NCI-H2196 (cell line): ENCODE measurements at regions not wholly inside any gene's neighbourhood (a gene's known extent, or its start where the extent isn't known, plus 50 kb on each side); places are given as distances from the start of the nearest gene placed in this dataset.

ENCODE experiments used
- DNase-seq: peaks from one replicate; lab custom pipeline; 2025; ENCODE audit not compliant: unreplicated experiment; lab: John Stamatoyannopoulos, UW

DNA sequence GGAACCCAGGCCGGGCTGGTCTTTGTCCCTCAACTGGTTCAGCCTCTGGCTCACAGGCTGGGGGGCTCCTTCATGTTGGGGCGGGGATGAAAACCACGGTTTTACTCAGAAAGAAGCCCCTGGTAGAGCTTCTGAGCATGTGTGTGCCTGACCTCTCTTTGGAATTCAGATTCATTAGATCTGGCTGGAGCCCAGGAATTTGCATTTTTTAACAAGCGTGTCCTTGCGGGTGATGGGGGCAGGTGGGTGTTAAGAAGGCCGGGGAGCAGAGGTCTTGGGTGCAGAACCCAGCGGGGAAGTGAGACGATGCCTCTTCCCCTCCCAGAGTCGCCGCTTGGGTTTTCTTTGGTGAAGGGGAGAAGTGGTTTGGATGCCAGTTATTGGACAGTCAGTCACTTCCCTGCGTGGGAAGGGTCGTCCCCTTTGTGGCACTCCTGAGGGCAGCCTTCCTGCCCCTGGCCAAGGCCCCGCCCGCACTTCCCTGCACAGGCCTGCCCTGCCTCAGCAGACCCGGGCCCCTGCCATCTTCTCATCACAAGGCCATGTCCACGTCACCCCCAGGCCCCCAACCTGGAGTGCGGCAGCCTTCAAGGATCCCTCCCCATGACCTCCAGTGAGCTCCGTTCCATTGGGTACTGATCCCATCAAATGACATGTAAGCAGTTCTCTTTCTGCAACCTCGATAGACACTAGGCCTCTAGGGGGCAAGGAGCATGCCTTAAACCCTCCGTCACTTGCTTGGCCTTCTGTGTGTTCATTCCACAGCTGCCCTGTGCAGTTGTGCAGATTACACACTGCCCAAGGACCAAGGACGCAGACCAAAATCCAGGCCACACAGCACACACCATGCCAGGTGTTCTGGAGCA, 177.7 kb upstream of the CIBAR2 start:
- no peak for DNase-seq

DNA sequence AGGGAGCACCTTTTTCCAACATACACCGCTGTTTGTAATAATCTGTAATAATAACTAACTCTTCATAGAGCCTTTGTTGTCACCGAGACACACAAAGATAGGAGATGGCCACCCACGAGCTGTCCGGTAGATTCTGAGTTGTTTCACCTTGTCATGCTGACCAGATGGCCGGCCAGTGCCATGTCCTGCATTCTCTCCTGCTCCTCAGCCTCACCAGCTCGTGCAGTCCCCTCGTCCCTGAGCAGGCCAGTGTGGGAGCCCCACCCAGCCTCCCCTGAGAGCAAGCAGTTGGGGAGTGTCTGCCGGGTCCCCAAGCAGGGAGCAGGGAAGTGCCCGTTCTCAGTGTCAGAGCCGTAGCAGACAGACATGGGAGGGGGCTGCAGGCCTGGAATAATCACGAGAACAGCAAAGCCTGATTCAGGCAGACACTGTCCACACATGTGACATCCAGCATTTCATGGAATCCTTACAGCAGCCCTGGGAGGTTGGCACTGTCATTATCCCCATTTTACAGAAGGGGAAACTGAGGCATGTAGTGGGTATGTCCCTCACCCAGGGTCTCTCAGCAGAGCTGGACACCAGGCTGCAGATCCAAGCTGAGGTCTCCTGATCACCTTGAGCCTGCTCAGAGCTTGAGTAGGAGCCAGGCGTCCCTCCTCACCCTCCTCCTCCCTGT, 178.5 kb upstream of the CIBAR2 start:
- DNase-seq: no peak

DNA sequence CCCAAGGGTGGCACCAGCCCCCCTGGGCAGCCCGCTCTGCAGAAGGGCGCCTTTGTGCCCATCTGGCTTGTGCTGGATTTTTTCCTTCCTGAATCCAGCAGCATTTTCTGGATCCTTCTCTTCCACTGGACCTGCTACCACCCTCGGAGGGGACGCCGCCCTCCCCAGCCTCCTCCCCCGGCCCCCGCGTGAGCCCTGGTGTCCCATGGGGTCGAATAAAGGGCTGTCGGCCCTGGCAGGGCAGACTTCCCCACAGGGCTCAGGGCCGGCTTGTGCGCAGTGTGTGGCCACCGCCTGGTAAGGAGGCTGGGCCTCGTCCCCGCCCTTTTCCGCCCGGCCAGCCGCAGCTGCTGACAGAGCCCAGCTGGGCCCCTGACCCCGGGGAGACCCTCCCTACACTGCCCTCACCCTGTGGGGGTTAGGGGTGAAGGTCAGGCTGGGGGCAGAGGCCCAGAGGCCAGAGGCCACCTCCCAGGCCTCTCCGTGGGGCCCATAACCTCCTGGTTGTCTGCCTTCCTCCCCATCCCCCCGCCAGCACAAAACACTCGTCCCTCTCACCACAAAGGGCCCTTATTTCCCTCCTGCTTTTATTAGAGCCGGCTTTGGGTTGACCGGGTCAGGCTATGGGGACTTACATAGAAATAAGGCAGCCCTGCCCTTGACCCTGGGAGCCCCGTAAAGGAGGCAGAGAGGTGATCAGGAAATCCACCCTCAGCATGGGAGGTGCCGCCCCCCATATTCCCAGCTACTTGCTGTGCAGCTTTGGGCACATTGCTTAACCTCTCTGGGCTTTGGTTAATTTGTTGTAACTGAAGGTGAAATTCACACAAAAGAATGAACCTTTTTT, 179.3 kb upstream of the CIBAR2 start:
- DNase-seq: no peak

DNA sequence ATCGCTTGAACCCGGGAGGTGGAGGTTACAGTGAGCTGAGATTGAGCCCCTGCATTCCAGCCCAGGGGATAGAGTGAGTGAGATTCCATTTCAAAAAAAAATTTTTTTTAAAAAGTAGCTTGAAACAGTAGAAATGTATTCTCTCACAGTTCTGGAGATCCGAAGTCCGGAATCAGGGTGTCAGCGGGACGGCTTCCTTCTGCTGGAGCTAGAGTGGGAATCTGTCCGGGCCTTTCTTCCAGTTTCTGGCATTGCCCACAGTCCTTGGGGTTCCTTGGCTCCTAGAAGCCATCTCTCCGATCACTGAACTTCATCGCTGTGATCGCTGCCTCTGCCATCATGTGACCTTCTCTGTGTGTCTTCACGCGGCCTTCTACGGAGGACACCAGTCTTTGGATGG, 181.2 kb upstream of the CIBAR2 start:
- DNase-seq: no peak

DNA sequence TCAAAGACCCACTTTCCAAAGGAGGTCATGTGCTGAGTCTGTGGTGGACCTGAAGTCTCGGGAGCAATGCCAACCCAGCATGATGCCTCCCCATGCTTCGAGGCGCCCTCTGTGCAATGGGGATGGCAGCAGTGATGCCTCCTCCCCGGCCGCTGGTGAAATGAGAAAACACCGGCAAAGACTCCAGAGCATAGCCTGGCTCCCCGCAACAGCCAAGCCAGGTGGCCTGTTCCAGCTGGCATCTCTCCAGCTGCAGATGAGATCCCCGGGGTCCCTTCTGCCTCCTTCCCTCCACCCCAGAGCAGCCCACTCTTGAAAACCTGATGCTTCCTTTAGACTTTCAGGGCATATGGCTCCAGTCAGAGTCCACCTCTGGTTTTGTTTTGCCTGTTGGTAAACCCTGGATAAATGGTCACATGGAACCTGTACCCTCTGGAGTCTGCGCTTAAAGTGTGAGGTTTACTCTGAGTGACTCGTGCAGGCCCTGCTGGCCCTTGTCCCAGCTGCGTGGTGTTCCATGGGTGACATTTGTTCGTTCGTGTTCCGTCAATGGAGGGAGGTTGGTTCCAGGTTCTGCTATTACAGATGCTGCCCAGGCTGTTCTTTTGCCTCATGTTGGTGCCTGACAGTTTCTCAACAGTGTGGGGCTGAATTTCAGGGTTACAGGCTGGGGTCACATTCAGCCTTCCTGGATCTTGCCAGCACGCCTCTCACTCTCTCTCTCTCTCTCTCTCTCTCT, 181.8 kb upstream of the CIBAR2 start:
- DNase-seq: no peak

DNA sequence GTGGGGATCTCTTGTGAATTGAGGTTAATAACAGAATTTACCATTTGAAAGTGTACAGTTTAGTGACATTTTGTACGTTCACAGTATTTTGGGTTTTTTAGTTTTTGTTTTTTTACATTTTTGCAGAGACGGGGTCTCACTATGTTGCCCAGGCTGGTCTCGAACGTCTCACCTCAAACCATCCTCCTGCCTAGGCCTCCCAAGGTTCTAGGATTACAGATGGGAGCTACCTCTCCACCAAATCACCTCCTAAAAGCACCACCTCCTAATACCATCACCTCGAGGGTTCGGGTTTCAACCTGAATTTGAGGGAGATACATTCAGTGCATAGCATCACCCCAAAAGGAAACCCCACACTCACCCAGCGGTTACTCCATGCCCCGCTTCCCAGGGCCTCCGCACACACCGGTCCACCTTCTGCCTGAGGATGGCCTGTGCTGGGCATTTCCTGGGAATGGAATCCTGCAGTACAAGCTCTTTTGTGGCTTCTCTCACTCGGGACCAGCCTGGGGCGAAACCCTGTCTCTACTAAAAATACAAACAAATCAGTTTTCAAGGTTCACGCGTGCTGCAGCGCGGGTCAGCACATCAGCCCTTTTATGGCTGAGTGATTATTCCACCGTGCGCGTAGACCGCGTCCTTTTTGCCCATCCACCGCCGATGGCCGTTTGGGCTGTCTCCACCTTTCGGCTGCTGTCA, 182.7 kb upstream of the CIBAR2 start:
- DNase-seq: no peak

DNA sequence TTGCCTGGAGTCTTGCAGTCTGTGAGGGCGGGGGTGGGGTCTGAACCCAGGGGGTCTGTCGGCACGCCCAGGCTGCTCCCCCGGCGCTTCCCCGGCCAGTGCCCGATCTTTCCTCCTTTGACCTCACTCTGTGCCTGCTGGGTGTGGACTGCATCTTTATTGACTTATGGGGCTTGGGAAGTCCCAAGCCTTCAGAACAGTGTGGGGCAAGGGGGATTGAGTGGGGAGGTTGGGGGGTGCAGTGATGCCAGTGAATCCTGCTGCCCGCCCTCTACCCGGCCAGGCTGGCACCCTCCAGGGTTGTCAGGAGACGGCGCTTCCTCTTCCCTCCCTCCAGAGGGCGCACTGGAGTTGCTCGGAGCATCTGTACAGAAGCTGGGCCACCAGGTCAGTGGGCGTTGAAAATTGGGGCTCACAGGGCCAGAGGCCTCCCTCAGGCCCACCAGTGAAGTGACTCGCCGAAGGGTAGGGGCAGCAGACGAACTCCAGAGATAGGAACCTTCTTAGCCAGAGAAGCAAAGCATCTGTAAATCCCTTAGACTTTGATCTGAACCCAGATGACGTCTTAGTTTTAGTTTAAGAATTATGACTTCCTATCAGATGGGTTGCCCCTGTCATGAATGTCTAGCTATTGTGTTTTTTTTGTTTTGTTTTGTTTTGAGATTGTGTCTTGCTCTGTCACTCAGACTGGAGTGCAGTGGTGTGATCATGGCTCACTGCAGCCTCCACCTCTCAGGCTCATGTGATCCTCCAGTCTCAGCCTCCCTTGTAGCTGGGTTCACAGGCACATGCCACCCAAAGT, 184.8 kb upstream of the CIBAR2 start:
- DNase-seq: peak; percentile 40

GRCh38 chr16:85297881-85298280, 185.6 kb upstream of the CIBAR2 start:
- DNase-seq: no peak

DNA sequence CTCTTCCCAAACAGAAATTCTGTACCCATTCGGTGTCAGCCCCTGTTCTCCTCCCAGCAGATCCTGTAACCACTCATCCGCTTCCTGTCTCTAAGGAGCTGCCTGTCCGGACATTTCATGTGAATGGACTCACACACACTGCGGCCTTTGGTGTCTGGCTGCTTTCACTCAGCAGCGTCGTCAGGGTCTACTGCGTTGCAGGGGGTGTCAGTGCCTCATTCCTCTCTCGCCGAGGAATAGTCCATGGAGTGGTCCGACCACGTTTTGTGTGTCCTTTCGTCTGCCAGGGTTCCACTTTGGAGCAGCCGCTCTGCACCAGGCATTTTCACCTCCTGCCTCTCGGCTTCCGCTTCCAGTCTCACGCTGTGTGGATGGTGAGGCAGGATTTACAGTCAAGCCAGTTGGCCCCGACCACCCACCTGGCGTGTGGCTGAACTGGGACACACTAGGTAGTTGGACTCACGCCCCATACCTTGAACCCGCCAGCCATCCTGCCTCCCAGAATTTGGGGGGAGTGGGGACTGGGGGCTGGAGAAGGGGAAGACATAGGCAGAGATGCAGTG, 188.2 kb upstream of the CIBAR2 start:
- no peak for DNase-seq

GRCh38 chr16:85301231-85301630, 189.0 kb upstream of the CIBAR2 start:
- peak; percentile 48 for DNase-seq

- DNase-seq: no peak
These were observed 190.0 kb upstream of the CIBAR2 start for GRCh38 chr16:85302018-85302847.

- DNase-seq: no peak
These were observed 190.6 kb upstream of the CIBAR2 start for GRCh38 chr16:85302848-85303353.

DNA sequence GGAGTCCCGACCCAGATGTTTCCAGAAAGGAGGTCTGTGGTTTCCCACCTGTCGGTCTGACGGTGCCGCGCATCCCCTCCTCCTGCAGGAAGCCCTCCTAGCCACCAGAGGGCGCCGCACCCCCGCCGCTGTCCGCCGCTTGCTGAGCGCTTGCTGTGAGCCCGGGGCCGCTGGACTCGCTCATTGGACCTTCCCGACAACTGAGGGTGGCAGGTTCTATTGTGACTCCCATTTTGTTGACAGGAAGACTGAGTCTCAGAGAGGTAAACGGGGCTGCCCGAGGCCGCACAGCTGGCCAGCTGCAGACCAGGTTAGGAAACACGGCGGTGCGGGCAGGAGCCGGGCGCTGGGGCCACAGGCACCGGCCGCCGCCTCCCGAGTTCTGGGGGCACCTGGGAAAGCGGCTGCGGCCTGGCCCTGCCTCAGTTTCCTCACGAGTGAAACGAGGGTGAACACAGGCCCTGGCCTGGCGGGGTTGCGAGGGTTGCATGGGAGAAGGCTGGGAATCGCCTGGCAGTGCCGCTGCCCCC, 191.1 kb upstream of the CIBAR2 start:
- no peak for DNase-seq

DNA sequence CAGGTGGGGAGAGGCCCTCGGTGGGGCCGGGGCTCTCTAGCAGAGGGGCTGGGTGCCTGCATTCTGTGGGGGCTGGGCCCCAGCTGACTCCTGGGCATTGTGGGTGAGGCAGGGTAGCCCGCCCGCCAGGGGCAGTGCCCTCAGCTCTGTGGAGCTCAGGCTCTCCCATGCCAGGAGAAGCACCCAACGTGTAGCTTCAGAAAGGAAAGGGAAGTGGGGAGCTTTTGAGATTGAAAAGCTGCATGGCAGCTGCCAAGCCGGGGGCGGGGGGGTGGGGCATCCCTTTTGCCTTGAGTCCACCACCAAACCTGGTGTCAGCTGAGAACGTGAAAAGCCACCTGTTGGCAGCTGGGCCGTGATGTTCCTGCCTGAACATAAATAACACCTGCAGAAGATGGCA, 192.1 kb upstream of the CIBAR2 start:
- DNase-seq: peak; percentile 11

- no peak for DNase-seq
These were observed 194.0 kb upstream of the CIBAR2 start for GRCh38 chr16:85306071-85306792.

GRCh38 chr16:85306793-85307551, 194.7 kb upstream of the CIBAR2 start:
- no peak for DNase-seq
